GM12878 (cell line): ENCODE measurements at regions not wholly inside any gene's neighbourhood (a gene's known extent, or its start where the extent isn't known, plus 50 kb on each side); places are given as distances from the start of the nearest gene placed in this dataset.

Experiments used
- ATAC-seq: fragments of 200-7000 bp; cut with Tn5 transposase; 3 replicates; pipeline ENCODE4 v1.9.1; 2020; ENCODE audit warnings: mild to moderate bottlenecking, moderate library complexity
- BruUV-seq: library from RNA; stranded (reverse); fragments of 400-500 nt; replicated peaks from 2 replicates; lab custom pipeline; 2021; lab: Mats Ljungman, UMichigan
- CTCF ChIA-PET: fragments of 300-600 bp; sonication (Branson Sonifier 250); formaldehyde crosslinking; extraction: SDS; loops from one replicate; lab custom pipeline; 2021; ENCODE audit warnings: inconsistent platforms; lab: Yijun Ruan, JAX
- POLR2A ChIA-PET: fragments of 350-600 bp; formaldehyde crosslinking; extraction: SDS; loops from one replicate; lab custom pipeline; 2021; ENCODE audit warnings: inconsistent platforms; lab: Charles Lee
- RAD21 ChIA-PET: fragments of 300-600 bp; sonication (Branson Sonifier 250); formaldehyde crosslinking; loops from one replicate; lab custom pipeline; 2023; ENCODE audit warnings: antibody characterized with exemption; ENCODE audit not compliant: unreplicated experiment; lab: Charles Lee
- SMC1A ChIA-PET: fragments of 300-600 bp; sonication (Branson Sonifier 250); formaldehyde crosslinking; loops from one replicate; lab custom pipeline; 2023; ENCODE audit not compliant: unreplicated experiment, uncharacterized antibody; lab: Charles Lee
- DNase-seq: peaks from one replicate; pipeline ENCODE4 v3.0.0-alpha.2; 2011; ENCODE audit warnings: low read depth, low spot score
- FAIRE-seq: peaks from 3 replicates; lab custom pipeline; 2011; peaks lifted over from hg19 to GRCh38; lab: Jason Lieb, UNC
- H2AFZ ChIP-seq: 2 replicates; pipeline ENCODE4 v1.6.0; 2011; ENCODE audit warnings: low read depth, low read length, control low read depth; ENCODE audit not compliant: control insufficient read depth
- H3K27ac ChIP-seq: 2 replicates; pipeline ENCODE4 v1.5.1; 2011; ENCODE audit warnings: control low read depth; ENCODE audit not compliant: control insufficient read depth, insufficient read depth
- H3K27me3 ChIP-seq, 2 experiments: replicated peaks in 1 of 2; 2 replicates each; pipeline versions ENCODE4 v1.6.0 to v1.6.1; 2011; ENCODE audit warnings: low read length in 1 of 2; ENCODE audit not compliant: control insufficient read depth in 2 of 2, insufficient read depth in 2 of 2
- H3K36me3 ChIP-seq, 2 experiments: 2 replicates each; pipeline ENCODE4 v1.5.1; 2011; ENCODE audit warnings: low read length in 1 of 2; ENCODE audit not compliant: control insufficient read depth in 2 of 2, insufficient read depth in 2 of 2
- H3K4me1 ChIP-seq: 2 replicates; pipeline ENCODE4 v1.6.1; 2011; ENCODE audit warnings: mild to moderate bottlenecking, low read length, moderate library complexity, mixed read lengths; ENCODE audit not compliant: control insufficient read depth, insufficient read depth
- H3K4me2 ChIP-seq: 2 replicates; pipeline ENCODE4 v1.6.0; 2011; ENCODE audit warnings: control low read depth; ENCODE audit not compliant: control insufficient read depth, insufficient read depth
- H3K4me3 ChIP-seq: fragments of 200-600 bp; sonication (generic); 2 replicates; pipeline ENCODE4 v1.5.1; 2016
- H3K79me2 ChIP-seq: 2 replicates; pipeline ENCODE4 v1.6.0; 2011; ENCODE audit warnings: low read length; ENCODE audit not compliant: control insufficient read depth, insufficient read depth
- H3K9ac ChIP-seq: 2 replicates; pipeline ENCODE4 v1.8.0; 2011; ENCODE audit warnings: low read length, control low read depth, mixed read lengths; ENCODE audit not compliant: control insufficient read depth, insufficient read depth
- H3K9me3 ChIP-seq: replicated peaks from 3 replicates; pipeline ENCODE4 v1.5.1; 2011; ENCODE audit warnings: mild to moderate bottlenecking, low read length; ENCODE audit not compliant: control insufficient read depth, insufficient read depth
- H4K20me1 ChIP-seq: 2 replicates; pipeline ENCODE4 v1.6.0; 2011; ENCODE audit not compliant: control insufficient read depth, insufficient read depth
- ATF7 ChIP-seq: fragments of 450-650 bp; IDR thresholded peaks from 2 replicates; pipeline ENCODE4 v1.6.1; 2016; ENCODE audit warnings: low read depth, mild to moderate bottlenecking
- FOXM1 ChIP-seq: IDR thresholded peaks from 2 replicates; pipeline ENCODE4 v1.6.1; 2012; ENCODE audit warnings: low read depth, mild to moderate bottlenecking, inconsistent platforms, low read length, moderate library complexity
- JUND ChIP-seq: IDR thresholded peaks from 2 replicates; pipeline ENCODE4 v1.6.1; 2012; ENCODE audit warnings: low read depth, mild to moderate bottlenecking, low read length, improper control_type of control experiment, moderate library complexity
- NR2C2 ChIP-seq: IDR thresholded peaks from 2 replicates; pipeline ENCODE4 v1.6.1; 2011; ENCODE audit warnings: borderline replicate concordance, low read depth; ENCODE audit not compliant: control insufficient read depth, insufficient read length
- PML ChIP-seq: IDR thresholded peaks from 2 replicates; pipeline ENCODE4 v1.6.1; 2012; ENCODE audit warnings: low read length, inconsistent platforms
- TAF1 ChIP-seq: IDR thresholded peaks from 2 replicates; pipeline ENCODE4 v1.6.1; 2011; ENCODE audit warnings: mild to moderate bottlenecking, low read depth, low read length, borderline replicate concordance
- TBL1XR1 ChIP-seq: IDR thresholded peaks from 2 replicates; pipeline ENCODE4 v1.6.1; 2012; ENCODE audit warnings: low read depth, low read length, improper control_type of control experiment
- ZNF217 ChIP-seq: fragments of 450-650 bp; IDR thresholded peaks from 2 replicates; pipeline ENCODE4 v1.6.1; 2017; ENCODE audit warnings: antibody characterized with exemption, mild to moderate bottlenecking
- ZNF622 ChIP-seq: fragments of 450-650 bp; IDR thresholded peaks from 2 replicates; pipeline ENCODE4 v1.6.1; 2017; ENCODE audit warnings: mild to moderate bottlenecking, inconsistent platforms
- WGBS: methylation state at CpG from one replicate; pipeline ENCODE4 v1.1.6; 2016; ENCODE audit warnings: low lambda C conversion rate; ENCODE audit not compliant: insufficient replicate concordance, insufficient coverage; ENCODE audit errors: missing lambda C conversion rate; 5-methylcytosine and 5-hydroxymethylcytosine counted together
- in situ Hi-C: fragments of 300-500 bp; cut with MboI; formaldehyde crosslinking; loops from 9 replicates; pipeline ENCODE4 v1.14.3; 2018; ENCODE audit warnings: mixed read lengths
- intact Hi-C: fragments of 100-400 bp; cut with micrococcal nuclease; formaldehyde crosslinking; loops from one replicate; pipeline ENCODE4 v1.14.2; 2022; ENCODE audit not compliant: unreplicated experiment
- TF ChIP-seq, protein P1 (sequence below): IDR thresholded peaks from 2 replicates; pipeline ENCODE4 v1.6.1; 2011; ENCODE audit warnings: mild to moderate bottlenecking, low read depth, low read length, moderate library complexity; ENCODE audit not compliant: insufficient replicate concordance
- TF ChIP-seq, protein P2 (sequence below): fragments of 450-650 bp; IDR thresholded peaks from 2 replicates; pipeline ENCODE4 v1.6.1; 2017; ENCODE audit warnings: borderline replicate concordance
- TF ChIP-seq, protein P3 (sequence below): IDR thresholded peaks from 2 replicates; pipeline ENCODE4 v1.6.1; 2012; ENCODE audit warnings: low read depth, low read length, improper control_type of control experiment
- TF ChIP-seq, protein P4 (sequence below): IDR thresholded peaks from 2 replicates; pipeline ENCODE4 v1.6.1; 2012; ENCODE audit warnings: improper control_type of control experiment, low read depth, low read length; ENCODE audit not compliant: insufficient replicate concordance
- TF ChIP-seq, protein P5 (sequence below): fragments of 450-650 bp; IDR thresholded peaks from 2 replicates; pipeline ENCODE4 v1.6.1; 2016; ENCODE audit warnings: mild to moderate bottlenecking

- no peak overlapping the region for H3K4me2 ChIP-seq
- H3K9ac ChIP-seq, result no peak overlapping the region
- intact Hi-C loops, result no loop called here
- FAIRE-seq (no peak), DNase-seq (no peak), ATAC-seq (no peak)
- H4K20me1 ChIP-seq, result no peaks in the 10 kb centered on the region
- ChIA-PET SMC1A (no interaction called here), RAD21 (no interaction called here), CTCF (interaction anchor here (0.6 kb wide), 1 partner anchor 69 kb away, joined by 3 read pairs; no protein-coding TSS in a partner anchor), POLR2A (no interaction called here)
- BruUV-seq, result no TSS peak
- H3K36me3 ChIP-seq, result no peaks in the 10 kb centered on the region
- no peaks in the 10 kb centered on the region; the same call in 2 of the 3 replicates for H3K9me3 ChIP-seq
- 53% methylated on average over 2 of the region's 2 CpGs for WGBS
- no peak overlapping the region for H2AFZ ChIP-seq
- H3K4me3 ChIP-seq, result no peak overlapping the region
- H3K4me1 ChIP-seq, result no peaks in the 10 kb centered on the region
- H3K27me3 ChIP-seq, result no peaks in the 10 kb centered on the region
- no peak overlapping the region for H3K27ac ChIP-seq
- in situ Hi-C loops, result no loop called here
- H3K79me2 ChIP-seq, result no peaks in the 10 kb centered on the region
- TF ChIP-seq ZNF217 (no peak), FOXM1 (no peak), ZNF622 (no peak), PML (no peak), NR2C2 (no peak), TBL1XR1 (no peak), ATF7 (no peak), TAF1 (no peak), JUND (no peak)
- TF ChIP-seq, protein P1, sequence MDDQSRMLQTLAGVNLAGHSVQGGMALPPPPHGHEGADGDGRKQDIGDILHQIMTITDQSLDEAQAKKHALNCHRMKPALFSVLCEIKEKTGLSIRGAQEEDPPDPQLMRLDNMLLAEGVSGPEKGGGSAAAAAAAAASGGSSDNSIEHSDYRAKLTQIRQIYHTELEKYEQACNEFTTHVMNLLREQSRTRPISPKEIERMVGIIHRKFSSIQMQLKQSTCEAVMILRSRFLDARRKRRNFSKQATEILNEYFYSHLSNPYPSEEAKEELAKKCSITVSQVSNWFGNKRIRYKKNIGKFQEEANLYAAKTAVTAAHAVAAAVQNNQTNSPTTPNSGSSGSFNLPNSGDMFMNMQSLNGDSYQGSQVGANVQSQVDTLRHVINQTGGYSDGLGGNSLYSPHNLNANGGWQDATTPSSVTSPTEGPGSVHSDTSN, result no peak
- TF ChIP-seq, protein P2, sequence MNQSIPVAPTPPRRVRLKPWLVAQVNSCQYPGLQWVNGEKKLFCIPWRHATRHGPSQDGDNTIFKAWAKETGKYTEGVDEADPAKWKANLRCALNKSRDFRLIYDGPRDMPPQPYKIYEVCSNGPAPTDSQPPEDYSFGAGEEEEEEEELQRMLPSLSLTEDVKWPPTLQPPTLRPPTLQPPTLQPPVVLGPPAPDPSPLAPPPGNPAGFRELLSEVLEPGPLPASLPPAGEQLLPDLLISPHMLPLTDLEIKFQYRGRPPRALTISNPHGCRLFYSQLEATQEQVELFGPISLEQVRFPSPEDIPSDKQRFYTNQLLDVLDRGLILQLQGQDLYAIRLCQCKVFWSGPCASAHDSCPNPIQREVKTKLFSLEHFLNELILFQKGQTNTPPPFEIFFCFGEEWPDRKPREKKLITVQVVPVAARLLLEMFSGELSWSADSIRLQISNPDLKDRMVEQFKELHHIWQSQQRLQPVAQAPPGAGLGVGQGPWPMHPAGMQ, result no peak
- TF ChIP-seq, protein P3, sequence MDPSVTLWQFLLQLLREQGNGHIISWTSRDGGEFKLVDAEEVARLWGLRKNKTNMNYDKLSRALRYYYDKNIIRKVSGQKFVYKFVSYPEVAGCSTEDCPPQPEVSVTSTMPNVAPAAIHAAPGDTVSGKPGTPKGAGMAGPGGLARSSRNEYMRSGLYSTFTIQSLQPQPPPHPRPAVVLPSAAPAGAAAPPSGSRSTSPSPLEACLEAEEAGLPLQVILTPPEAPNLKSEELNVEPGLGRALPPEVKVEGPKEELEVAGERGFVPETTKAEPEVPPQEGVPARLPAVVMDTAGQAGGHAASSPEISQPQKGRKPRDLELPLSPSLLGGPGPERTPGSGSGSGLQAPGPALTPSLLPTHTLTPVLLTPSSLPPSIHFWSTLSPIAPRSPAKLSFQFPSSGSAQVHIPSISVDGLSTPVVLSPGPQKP, result no peak
- TF ChIP-seq, protein P4, sequence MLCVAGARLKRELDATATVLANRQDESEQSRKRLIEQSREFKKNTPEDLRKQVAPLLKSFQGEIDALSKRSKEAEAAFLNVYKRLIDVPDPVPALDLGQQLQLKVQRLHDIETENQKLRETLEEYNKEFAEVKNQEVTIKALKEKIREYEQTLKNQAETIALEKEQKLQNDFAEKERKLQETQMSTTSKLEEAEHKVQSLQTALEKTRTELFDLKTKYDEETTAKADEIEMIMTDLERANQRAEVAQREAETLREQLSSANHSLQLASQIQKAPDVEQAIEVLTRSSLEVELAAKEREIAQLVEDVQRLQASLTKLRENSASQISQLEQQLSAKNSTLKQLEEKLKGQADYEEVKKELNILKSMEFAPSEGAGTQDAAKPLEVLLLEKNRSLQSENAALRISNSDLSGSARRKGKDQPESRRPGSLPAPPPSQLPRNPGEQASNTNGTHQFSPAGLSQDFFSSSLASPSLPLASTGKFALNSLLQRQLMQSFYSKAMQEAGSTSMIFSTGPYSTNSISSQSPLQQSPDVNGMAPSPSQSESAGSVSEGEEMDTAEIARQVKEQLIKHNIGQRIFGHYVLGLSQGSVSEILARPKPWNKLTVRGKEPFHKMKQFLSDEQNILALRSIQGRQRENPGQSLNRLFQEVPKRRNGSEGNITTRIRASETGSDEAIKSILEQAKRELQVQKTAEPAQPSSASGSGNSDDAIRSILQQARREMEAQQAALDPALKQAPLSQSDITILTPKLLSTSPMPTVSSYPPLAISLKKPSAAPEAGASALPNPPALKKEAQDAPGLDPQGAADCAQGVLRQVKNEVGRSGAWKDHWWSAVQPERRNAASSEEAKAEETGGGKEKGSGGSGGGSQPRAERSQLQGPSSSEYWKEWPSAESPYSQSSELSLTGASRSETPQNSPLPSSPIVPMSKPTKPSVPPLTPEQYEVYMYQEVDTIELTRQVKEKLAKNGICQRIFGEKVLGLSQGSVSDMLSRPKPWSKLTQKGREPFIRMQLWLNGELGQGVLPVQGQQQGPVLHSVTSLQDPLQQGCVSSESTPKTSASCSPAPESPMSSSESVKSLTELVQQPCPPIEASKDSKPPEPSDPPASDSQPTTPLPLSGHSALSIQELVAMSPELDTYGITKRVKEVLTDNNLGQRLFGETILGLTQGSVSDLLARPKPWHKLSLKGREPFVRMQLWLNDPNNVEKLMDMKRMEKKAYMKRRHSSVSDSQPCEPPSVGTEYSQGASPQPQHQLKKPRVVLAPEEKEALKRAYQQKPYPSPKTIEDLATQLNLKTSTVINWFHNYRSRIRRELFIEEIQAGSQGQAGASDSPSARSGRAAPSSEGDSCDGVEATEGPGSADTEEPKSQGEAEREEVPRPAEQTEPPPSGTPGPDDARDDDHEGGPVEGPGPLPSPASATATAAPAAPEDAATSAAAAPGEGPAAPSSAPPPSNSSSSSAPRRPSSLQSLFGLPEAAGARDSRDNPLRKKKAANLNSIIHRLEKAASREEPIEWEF, result no peak
- TF ChIP-seq, protein P5, sequence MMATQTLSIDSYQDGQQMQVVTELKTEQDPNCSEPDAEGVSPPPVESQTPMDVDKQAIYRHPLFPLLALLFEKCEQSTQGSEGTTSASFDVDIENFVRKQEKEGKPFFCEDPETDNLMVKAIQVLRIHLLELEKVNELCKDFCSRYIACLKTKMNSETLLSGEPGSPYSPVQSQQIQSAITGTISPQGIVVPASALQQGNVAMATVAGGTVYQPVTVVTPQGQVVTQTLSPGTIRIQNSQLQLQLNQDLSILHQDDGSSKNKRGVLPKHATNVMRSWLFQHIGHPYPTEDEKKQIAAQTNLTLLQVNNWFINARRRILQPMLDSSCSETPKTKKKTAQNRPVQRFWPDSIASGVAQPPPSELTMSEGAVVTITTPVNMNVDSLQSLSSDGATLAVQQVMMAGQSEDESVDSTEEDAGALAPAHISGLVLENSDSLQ, result no peak
These were observed 163.4 kb upstream of the ETV3 start for GRCh38 chr1:157301477-157302198.
